OCI-LY1 (cell line): ENCODE measurements at regions not wholly inside any gene's neighbourhood (a gene's known extent, or its start where the extent isn't known, plus 50 kb on each side); places are given as distances from the start of the nearest gene placed in this dataset.

Experiments
- EZH2 ChIP-seq: fragments of 200-600 bp; sonication (generic), shearing (Covaris generic); IDR thresholded peaks from 2 replicates; pipeline ENCODE4 v1.8.0; 2017; ENCODE audit warnings: borderline replicate concordance, mixed run types, mild to moderate bottlenecking, antibody characterized with exemption, low read length, moderate library complexity, mixed read lengths
- TF ChIP-seq, protein P1 (sequence below): fragments of 200-600 bp; sonication (generic), shearing (Covaris generic); IDR thresholded peaks from 2 replicates; pipeline ENCODE4 v1.5.1; 2017; ENCODE audit warnings: mild to moderate bottlenecking, antibody characterized with exemption, low read length, moderate library complexity, mixed read lengths

DNA sequence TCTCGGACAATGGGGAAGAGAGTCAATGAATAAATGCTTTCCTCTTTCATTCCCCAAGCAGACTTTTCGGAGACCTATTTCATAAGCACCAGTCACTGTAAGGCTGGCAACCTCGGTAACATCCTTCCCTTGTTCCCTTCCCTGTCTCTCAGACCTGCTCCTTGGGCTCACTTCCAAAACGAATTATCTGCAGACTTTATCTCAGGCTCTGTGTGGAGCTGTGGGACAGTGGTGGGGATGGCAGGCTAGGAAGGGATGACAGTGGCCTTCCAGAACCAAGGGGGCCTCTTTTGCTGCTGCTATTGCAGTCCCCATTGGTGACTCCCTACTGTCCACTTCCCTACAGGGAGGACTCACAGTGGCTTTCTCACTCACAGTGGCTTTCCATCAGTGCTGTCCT, 185.6 kb upstream of the MEX3C start:
- TF ChIP-seq, protein P1, sequence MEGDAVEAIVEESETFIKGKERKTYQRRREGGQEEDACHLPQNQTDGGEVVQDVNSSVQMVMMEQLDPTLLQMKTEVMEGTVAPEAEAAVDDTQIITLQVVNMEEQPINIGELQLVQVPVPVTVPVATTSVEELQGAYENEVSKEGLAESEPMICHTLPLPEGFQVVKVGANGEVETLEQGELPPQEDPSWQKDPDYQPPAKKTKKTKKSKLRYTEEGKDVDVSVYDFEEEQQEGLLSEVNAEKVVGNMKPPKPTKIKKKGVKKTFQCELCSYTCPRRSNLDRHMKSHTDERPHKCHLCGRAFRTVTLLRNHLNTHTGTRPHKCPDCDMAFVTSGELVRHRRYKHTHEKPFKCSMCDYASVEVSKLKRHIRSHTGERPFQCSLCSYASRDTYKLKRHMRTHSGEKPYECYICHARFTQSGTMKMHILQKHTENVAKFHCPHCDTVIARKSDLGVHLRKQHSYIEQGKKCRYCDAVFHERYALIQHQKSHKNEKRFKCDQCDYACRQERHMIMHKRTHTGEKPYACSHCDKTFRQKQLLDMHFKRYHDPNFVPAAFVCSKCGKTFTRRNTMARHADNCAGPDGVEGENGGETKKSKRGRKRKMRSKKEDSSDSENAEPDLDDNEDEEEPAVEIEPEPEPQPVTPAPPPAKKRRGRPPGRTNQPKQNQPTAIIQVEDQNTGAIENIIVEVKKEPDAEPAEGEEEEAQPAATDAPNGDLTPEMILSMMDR, result no peak
- TF ChIP-seq EZH2, result no peak
